CD4-positive, alpha-beta T cell treated with Interferon alpha-2 for 1 hour (primary cell): ENCODE measurements at regions not wholly inside any gene's neighbourhood (a gene's known extent, or its start where the extent isn't known, plus 50 kb on each side); places are given as distances from the start of the nearest gene placed in this dataset.
A peak's percentile ranks its signal among the peaks of the same experiment; 100 is the strongest.
"Not testable (repeated sequence)": the region's sequence is repeated elsewhere in the genome, so short reads cannot be mapped to it uniquely, and the experiment has no call there.

Experiments
- DNase-seq, 2 donors: peaks; one replicate each; pipeline ENCODE4 v3.0.0-alpha.2; 2020 to 2022

DNA sequence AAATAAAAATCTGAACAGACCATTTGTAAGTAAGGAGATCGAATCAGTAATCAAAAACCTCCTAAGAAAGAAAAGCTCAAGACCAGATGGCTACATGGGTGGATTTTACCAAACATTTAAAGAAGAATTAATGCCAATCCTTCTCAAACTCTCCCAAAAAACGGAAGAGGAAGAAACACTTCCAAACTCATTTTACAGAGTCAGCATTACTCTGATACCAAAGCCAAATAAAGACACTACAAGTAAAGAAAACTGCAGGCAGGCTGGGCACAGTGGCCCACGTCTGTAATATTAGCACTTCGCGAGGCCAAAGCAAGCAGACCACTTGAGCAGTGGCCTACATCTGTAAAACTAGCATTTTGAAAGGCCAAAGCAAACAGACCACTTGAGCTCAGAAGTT is 159.8 kb downstream of the DPY19L2 start:
- DNase-seq = no peak

DNA sequence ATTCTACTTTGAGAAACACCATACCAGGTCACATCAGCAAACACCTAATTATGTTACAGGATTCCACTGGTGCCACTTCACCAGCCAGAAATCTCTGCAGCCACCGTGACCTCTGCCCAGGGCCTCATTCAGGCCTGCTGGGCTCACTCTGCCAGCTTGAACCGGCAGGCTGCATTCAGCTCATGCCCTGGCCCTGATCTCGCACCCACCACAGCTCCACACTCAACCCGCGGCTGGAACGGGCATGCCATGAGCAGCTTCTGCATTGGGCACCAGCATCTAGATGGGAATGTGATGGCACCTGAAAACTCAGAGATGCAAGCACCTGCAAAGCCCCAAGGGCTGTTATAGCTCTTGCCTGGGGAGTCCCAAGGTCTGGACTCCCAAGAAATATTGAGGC is 168.7 kb downstream of the DPY19L2 start:
- DNase-seq = no peak

DNA sequence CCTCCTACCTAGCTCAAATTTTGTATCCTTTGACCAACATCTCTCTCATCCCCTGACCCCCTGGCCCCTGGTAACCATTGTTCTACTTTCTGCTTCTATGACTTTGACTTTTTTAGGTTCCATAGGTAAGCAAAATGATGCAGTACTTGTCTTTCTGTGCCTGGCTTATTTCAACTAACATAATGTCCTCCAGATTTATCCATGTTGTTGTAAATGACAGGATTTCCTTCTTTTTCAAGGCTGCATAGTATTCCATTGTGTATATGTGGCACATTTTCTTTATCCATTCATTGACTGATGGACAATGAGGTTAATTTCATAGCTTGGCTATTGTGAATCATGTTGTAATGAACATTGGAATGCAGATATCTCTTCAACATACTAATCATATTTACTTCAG is 170.1 kb downstream of the DPY19L2 start:
- no peak for DNase-seq

DNA sequence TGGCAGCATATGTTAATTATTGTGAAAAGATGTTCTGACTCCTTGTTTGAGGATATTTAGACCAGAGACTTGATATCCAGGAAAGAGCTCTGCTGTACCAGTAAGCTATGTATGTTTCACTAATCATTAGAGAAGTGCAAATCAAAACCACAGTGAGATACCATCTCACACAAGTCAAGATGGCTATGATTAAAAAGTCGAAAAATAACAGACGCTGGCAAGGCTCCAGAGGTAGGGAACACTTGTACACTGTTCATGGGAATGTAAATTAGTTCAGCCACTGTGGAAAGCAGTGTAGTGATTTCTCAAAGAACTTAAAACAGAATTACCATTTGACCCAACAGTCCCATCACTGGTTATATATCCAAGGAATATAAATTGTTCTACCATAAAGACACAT is 171.6 kb downstream of the DPY19L2 start:
- no peak for DNase-seq

DNA sequence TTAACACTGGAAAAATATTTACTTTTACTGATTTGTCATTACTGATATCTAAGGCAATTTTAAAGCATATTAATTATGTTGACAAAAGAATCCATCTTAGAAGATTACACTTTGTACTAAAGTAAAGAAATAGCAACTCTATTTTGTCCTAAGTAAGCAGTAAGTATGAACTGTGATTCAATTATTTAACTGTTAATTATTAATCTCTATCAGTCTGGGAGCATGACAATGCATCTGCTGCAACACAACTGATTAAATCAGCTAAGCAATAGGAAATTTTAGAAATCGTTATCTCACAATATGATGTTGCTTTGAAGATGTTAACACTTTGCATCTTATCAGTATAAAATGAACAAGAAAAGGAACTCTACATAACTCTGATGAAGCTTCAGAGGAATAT is 172.3 kb downstream of the DPY19L2 start:
- no peak for DNase-seq

DNA sequence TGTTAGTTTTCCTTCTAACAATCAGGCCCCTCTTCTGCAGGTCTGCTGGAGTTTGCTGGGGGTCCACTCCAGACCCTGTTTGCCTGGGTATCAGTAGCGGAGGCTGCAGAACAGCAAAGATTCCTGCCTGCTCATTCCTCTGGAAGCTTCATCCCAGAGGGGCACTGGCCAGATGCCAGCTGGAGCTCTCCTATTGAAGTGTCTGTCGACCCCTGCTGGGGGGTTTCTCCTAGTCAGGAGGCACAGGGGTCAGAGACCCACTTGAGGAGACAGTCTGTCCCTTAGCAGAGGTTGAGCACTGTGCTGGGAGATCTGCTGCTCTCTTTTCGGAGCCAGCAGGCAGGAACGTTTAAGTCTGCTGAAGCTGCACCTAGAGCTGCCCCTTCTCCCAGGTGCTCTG is 174.9 kb downstream of the DPY19L2 start:
- DNase-seq = not testable (repeated sequence)

DNA sequence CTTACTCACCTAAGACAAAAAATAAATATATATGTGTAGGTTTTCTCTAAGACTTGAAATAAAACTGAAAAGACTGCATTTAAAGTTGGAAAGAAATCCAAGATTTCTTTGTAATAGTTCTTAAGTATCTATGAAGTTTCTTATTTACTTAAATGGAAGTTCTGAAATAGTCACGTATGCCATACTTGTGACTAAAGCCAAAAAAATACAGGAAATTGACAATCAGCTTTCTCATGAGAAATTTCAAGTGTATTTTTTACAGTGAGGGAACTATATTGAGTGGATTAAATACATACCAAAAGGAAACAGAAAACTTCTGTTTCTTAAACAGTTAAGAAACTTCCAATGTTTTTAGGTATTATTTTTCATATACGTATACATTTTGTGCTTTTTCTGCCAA is 188.1 kb downstream of the DPY19L2 start:
- DNase-seq = no peak

DNA sequence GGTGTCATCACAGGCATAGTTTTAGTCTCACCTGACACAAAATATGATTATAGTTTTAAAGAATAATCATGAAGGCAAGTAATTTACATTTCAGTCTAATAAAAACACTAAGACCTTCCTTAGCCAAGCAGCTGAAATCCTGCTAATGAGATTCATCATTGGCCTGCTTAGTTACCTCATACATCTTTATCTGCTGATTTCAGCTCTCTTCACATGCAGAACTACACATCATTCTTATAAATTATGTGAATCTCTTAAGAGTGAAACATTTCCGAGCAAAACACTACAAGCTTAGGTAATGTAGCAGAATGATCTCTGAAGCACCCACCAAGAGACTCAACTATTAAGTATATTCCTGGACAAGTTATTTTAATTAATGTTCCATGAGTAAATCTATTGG is 198.1 kb downstream of the DPY19L2 start:
- no peak for DNase-seq

DNA sequence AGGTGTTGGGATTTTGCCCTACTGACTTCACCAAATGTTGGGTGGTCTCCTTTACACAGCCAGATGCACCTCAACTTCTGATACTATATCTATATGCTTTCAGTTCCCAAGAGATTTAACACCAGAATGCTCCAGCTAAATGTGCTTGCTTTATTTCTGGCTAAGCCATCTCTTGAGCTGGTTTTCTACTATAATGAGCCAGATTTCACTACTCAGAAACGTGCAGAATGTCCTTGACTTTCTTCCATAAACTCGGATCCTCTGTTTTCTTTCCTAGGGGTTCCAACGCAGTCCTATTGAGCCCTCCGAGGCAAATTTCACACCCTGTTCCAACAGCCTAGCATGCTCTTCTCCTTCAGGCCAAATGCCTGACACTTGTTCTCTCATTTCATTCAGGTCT is 200.3 kb downstream of the DPY19L2 start:
- no peak for DNase-seq

DNA sequence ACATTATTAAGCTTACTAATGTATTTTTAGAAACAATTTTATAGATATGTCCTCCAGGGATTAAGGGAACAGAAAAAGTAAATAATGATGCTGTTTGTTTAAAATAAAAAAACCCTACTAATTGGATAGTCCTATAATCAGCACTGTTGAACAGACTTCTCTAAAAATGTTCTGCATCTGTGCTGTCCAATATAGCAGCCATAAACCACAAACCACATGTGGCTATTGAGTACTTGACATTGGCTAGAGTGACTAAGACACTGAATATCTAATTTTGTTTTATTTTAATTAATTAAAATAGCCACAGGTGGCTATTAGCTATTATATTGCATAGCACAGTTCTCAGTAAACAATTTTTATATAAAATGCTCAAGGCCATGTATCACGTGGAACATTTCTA is 210.4 kb downstream of the DPY19L2 start:
- DNase-seq = no peak

DNA sequence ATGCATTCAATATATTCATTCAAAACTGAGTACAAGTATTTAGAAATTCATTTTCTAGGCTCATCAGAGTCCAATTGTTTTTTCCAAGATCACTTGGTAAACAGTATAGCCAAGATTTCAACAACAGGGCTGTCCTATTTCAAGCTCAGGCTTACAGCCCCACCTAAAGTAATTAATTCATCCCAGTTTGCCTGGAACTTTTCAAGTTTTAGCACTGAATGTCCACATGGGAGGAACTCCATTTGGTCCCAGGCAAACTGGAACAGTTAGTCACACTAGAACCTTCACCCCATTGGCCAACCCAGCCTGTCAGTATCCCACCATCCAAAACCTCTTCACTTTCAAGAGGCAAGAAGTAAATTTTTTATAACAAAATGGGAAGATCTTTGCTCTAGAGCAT is 210.9 kb downstream of the DPY19L2 start:
- DNase-seq = no peak

DNA sequence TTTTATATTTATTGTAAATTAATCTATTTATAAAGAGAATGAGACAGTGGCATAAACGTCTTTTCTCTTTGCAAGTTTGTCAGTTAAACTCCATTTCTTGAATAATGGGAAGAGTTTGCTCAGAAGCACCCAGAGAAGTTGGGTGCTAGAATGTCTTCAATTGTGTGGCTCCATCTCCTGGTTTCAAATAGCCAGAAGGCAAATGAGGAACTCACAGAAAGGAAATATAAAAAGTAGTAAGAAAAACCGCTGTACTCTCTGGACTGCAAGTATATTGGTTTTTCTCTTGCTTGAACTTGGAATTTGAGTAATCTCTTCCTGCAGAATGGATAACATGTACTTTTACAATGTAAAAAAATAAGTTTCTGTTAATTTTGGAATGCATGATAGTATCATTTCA is 217.5 kb downstream of the DPY19L2 start:
- no peak for DNase-seq

DNA sequence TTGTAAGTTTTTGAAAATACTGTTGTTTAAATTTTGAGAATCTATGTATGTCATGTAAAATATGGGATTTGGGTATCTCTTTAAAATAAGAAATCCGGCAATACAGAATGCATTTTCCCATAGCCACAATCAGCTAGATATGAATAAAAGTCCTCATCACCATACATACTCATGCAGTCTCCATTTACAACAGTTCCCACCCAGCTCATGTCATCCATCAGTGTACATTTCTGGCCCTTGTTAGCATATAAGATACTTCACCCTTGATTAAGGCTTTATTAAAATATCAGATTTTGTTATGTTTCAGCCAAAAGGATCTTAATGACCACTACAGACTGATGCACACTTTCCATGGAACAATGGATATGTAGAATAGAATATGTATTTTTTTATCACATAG is 218.0 kb downstream of the DPY19L2 start:
- no peak for DNase-seq

DNA sequence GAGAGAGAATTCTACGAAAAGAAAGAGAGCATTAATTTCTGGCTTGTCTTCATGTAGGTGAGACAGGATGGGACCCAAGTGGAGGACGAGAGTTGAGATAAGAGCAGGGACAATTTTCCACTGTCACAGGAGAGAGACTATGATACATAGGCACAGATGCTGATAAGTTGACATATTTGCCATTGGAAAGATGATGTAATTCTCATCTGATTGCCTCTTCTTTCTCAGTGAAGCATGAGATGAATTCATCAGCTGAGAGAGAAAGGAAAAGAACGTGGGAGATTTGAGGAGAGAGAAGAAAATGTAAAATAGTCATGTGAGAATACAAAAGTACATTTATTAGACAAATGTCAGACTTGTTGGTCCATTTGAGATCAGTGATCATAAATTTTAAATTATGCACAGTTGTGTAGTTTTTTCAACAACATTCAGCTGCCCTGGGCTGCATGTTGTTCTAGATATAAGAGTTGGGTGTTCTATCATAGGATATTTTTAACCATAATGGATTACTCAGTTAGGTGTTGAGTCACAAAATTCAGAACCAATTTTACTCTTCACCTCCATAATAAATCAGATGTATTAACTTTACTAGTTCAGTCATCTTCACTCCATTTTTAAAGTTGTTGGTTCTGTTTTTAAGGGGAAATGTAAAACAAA is 222.9 kb downstream of the DPY19L2 start:
- DNase-seq = no peak

DNA sequence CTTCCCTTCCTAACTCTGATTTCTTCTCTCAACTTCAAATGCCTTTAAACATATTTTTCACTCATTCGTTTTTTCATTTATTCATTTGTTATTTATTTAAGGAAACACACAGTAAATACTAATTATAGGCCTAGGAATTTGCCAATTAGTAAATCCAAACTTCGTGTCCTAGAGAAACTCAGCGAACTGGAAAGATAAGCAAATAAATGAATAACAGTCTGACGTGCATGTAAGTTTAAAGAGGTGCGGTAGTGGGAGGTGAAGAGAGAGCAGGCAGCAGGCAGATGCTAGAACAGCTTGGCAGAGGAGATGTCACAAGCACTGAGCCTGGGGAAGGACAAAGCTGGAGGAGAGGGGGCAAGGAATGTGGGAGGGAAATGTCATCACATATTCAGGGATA is 228.2 kb downstream of the DPY19L2 start:
- DNase-seq = no peak

DNA sequence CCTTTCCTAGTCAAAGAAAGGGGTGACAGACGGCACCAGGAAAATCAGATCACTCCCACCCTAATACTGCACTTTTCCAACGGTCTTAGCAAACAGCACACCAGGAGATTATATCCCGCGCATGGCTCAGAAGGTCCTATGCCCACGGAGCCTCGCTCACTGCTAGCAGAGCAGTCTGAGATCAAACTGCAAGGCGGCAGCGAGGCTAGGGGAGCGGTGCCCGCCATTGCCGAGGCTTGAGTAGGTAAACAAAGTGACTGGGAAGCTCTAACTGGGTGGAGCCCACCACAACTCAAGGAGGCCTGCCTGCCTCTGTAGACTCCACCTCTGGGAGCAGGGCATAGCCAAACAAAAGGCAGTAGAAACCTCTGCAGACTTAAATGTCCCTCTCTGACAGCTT is 233.9 kb downstream of the DPY19L2 start:
- not testable (repeated sequence) for DNase-seq

DNA sequence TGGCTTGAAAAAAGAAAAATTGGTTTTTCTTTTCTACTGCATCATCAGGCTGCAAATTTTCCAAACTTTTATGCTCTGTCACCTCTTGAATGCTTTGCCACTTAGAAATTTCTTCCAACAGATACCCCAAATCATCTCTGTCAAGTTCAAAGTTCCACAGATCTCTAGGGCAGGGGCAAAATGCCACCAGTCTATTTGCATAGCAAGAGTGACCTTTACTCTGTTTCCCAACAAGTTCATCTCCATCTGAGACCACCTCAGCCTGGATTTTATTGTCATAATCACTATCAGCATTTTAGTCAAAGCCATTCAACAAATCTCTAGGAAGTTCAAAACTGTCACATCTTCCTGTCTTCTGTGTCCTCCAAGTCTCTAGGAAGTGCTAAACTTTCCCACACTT is 240.3 kb downstream of the DPY19L2 start:
- not testable (repeated sequence) for DNase-seq

DNA sequence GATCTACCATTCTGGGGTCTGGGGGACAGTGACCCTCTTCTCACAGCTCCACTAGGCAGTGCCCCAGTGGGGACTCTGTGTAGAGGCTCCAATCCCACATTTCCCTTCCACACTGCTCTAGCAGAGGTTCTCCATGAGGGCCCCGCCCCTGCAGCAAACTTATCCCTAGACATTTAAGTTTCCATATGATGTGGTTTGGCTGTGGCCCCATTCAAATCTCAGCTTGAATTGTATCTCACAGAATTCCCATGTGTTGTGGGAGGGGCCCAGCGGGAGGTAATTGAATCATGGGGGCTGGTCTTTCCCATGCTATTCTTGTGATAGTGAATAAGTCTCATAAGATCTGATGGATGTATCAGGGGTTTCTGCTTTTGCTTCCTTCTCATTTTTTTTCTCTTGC is 241.3 kb downstream of the DPY19L2 start:
- DNase-seq = not testable (repeated sequence)

DNA sequence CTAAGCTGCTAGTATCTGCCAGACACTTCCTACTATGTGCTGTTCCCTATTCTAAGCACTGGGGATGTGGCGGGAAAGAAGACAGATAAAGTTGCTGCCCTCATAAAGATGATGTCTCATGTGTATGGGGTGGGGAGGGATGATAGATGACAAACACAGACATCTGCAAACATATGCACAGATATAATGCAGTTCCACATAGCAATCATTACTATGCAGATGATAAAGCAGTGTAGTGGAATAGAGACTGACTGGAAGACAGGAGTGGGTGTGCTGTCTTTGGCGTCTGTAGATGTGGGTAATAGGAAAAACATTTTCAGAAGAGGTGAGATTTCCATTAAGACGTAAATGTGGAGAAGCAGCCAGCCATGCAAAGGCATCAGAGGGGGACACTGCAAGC is 243.6 kb downstream of the DPY19L2 start:
- DNase-seq = no peak

DNA sequence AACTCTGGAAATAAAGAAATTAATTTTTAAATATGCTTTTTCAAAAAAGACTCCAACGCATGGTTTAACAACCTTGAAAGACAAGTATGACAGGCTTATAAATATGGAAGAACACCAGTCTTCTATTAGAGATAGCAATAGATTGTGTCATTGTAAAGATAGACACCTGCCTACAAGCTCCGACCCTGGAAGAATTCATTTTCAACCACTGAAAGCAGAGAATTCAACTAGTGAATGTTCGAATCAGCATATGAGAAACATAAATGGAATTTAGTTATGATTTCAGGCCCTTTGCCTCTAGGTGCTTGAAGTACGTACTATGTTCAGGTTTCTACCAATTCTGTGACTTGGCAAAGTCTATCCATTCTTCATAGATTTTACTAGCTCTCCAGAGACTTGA is 244.5 kb downstream of the DPY19L2 start:
- DNase-seq = no peak

DNA sequence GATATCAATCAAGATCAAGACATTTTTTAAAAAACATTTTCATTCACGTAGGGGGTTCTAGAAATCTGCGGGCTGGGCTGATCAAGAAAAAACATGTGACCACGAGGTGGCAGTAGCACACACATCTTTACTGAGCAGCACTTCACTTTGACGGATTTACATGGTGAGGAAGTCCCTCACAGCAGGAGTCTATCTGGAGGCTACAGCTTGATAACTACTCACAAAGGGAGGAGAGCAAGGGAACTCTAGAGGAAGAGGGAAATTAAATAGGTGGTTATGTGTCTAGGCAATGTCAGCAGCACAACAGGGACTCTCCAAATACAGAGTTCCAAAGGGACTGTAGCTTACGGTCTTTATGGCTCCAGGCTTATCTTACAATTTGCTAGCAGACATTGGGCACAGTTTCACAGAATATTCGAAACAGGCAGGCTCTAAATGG is 248.1 kb downstream of the DPY19L2 start:
- DNase-seq = peak in 1 of 2 donors; percentile 32

DNA sequence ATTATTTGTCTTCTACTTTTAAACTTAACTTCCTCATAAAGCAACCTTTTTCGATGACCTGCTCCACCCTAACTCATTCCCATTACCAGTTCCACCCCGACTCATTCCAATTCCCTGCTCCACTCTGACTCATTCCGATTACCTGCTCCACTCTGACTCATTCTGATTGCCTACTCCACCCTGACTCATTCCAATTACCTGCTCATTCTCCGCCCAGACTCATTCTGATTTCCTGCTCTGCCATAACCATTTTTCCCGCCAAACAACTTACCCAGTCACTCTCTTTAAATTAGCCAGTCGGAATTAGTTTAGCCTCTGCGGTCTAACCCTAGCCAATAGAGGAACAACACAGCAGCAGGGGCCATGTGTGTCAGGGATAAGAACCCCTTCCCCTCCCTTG is 249.1 kb downstream of the DPY19L2 start:
- DNase-seq = no peak

DNA sequence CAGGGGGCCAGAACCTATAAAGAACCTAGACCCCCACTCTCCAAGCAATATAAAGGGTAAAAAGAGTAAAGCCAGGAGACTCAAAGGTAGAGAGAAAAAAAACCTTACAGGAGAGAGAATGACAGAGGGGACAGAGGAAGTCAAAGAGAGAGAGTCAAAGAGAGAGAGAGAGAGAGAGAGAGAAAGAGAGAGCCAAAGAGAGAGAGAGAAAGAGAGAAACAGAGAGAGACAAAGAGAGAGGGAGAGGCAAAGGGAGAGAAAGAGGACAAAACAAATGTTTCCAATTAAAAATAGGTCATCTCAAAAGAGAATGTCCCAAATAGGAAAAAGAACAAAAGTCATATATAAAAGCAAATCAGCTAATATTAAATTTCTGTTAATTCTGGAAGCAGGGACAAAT is 251.5 kb downstream of the DPY19L2 start:
- no peak for DNase-seq

DNA sequence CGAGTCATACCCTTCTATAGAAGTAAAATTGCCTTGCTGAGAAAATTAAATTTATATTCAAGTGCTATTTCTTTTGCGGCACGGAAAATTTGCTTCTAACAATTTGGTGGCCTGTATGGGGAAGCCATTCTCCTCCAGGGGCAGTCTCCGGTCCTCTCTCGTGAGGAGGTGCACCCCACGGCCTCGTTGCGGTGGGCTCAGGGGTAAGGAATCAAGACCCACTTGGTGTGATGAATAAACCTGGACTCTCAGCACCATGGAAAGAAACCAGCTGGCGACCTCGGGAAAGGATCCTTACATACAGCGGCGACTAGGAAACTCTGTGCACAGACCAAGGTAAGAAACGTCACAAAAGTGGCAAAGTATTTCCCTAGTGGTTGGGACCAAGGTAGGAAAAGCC is 252.9 kb downstream of the DPY19L2 start:
- DNase-seq = no peak

DNA sequence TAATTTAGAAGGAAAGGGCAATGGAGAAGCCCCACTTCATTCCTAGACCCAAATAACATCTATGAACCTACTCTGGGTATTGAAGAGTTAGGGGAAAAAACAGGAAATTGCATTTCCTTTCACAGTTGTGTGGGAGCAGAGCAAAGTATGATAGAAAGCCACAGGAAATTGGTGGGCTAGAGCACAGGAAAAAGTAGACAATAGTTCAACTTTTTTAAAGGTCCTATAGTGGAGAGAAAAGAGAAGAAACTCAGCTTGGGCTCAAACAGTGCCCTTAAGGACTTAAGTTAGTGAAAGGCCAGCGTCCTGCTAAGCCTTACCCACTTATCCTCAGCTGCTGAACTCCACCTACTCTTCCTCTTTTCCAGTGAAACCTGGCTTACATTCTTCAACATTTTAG is 258.1 kb downstream of the DPY19L2 start:
- DNase-seq = no peak

DNA sequence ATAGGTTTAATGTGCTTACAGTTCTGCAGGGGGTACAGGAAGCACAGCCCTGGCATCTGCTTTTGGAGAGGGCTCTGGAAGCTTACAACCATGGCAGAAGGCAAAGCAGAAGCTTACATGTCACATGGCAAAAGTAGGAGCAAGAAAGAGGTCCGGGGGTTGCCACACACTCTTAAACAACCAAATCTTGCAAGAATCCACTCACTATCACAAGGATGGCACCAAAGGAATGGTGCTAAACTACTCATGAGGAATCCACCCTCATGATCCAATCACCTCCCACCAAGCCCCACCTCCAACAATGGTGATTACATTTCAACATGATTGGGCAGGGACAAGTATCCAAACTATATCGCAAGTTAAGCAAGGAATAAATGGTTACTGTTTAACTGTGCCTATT is 255.8 kb upstream of the AVPR1A start:
- no peak for DNase-seq
